Osteoblast (primary cell): ENCODE measurements at regions not wholly inside any gene's neighbourhood (a gene's known extent, or its start where the extent isn't known, plus 50 kb on each side); places are given as distances from the start of the nearest gene placed in this dataset.

Experiments
- DNase-seq: peaks from one replicate; pipeline ENCODE4 v3.0.0; 2011; ENCODE audit warnings: low spot score, mixed read lengths; ENCODE audit not compliant: insufficient read length; ENCODE audit errors: missing footprints
- H2AFZ ChIP-seq: 2 replicates; pipeline ENCODE4 v1.6.0; 2011; ENCODE audit warnings: mild to moderate bottlenecking, low read length
- H3K27ac ChIP-seq: 2 replicates; pipeline ENCODE4 v1.5.1; 2011; ENCODE audit warnings: mild to moderate bottlenecking, low read depth, low read length, moderate library complexity
- H3K27me3 ChIP-seq: 2 replicates; pipeline ENCODE4 v1.6.0; 2012; ENCODE audit warnings: mild to moderate bottlenecking, control low read depth, inconsistent platforms, low read length, moderate library complexity; ENCODE audit not compliant: insufficient read depth
- H3K36me3 ChIP-seq: 2 replicates; pipeline ENCODE4 v1.5.1; 2011; ENCODE audit warnings: mild to moderate bottlenecking, low read length, control low read depth, moderate library complexity; ENCODE audit not compliant: insufficient read depth
- H3K4me1 ChIP-seq: 2 replicates; pipeline ENCODE4 v1.5.1; 2011; ENCODE audit warnings: mild to moderate bottlenecking, low read length, control low read depth, moderate library complexity; ENCODE audit not compliant: insufficient read depth
- H3K4me2 ChIP-seq: 2 replicates; pipeline ENCODE4 v1.6.0; 2011; ENCODE audit warnings: mild to moderate bottlenecking, low read length; ENCODE audit not compliant: insufficient read depth
- H3K4me3 ChIP-seq: fragments of 200-600 bp; sonication (generic); 3 replicates; pipeline ENCODE4 v1.5.1; 2012; ENCODE audit warnings: mild to moderate bottlenecking, low read length, inconsistent platforms; ENCODE audit not compliant: insufficient read depth
- H3K79me2 ChIP-seq: 2 replicates; pipeline ENCODE4 v1.6.0; 2012; ENCODE audit warnings: mild to moderate bottlenecking, low read length, control low read depth, inconsistent platforms; ENCODE audit not compliant: insufficient read depth
- H3K9me3 ChIP-seq: 2 replicates; pipeline ENCODE4 v1.5.1; 2011; ENCODE audit warnings: low read depth, low read length, control low read depth
- H4K20me1 ChIP-seq: 2 replicates; pipeline ENCODE4 v1.6.0; 2012; ENCODE audit warnings: mild to moderate bottlenecking, low read length, control low read depth; ENCODE audit not compliant: insufficient read depth
- CTCF ChIP-seq: IDR thresholded peaks from 2 replicates; pipeline ENCODE4 v1.5.1; 2011; ENCODE audit warnings: mild to moderate bottlenecking, low read depth, low read length, moderate library complexity; ENCODE audit errors: extremely low read depth

- Histone ChIP-seq H3K4me1 (no peaks in the 10 kb centered on the region), H3K27ac (no peak overlapping the region), H3K79me2 (no peaks in the 10 kb centered on the region), H3K4me3 (no peak overlapping the region), H3K27me3 (no peaks in the 10 kb centered on the region), H4K20me1 (no peaks in the 10 kb centered on the region), H3K36me3 (no peaks in the 10 kb centered on the region), H3K4me2 (no peak overlapping the region), H3K9me3 (no peaks in the 10 kb centered on the region), H2AFZ (no peak overlapping the region)
- TF ChIP-seq CTCF: no peak
- no peak for DNase-seq
Observed at GRCh38 chr9:27668280-27668679, 95.0 kb upstream of the C9orf72 start.

- Histone ChIP-seq H3K9me3 (no peaks in the 10 kb centered on the region), H4K20me1 (no peaks in the 10 kb centered on the region), H2AFZ (no peak overlapping the region), H3K4me2 (no peak overlapping the region), H3K27me3 (no peaks in the 10 kb centered on the region), H3K4me1 (no peaks in the 10 kb centered on the region), H3K79me2 (no peaks in the 10 kb centered on the region), H3K27ac (no peak overlapping the region), H3K4me3 (no peak overlapping the region), H3K36me3 (no peaks in the 10 kb centered on the region)
- no peak for TF ChIP-seq CTCF
- no peak for DNase-seq
Observed at GRCh38 chr9:27671636-27672035, 98.4 kb upstream of the C9orf72 start.

- TF ChIP-seq CTCF: no peak
- Histone ChIP-seq H2AFZ (no peak overlapping the region), H3K36me3 (no peaks in the 10 kb centered on the region), H4K20me1 (no peaks in the 10 kb centered on the region), H3K9me3 (no peaks in the 10 kb centered on the region), H3K27ac (no peak overlapping the region), H3K27me3 (no peaks in the 10 kb centered on the region), H3K4me1 (no peaks in the 10 kb centered on the region), H3K4me3 (no peak overlapping the region), H3K79me2 (no peaks in the 10 kb centered on the region), H3K4me2 (no peak overlapping the region)
- no peak for DNase-seq
Observed at GRCh38 chr9:27672718-27673117, 99.4 kb upstream of the C9orf72 start.

GRCh38 chr9:27673641-27674040, 100.4 kb upstream of the C9orf72 start:
- Histone ChIP-seq H3K36me3 (no peaks in the 10 kb centered on the region), H3K4me2 (no peak overlapping the region), H3K4me3 (no peak overlapping the region), H3K27ac (no peak overlapping the region), H2AFZ (no peak overlapping the region), H3K27me3 (no peaks in the 10 kb centered on the region), H3K9me3 (no peaks in the 10 kb centered on the region), H4K20me1 (no peaks in the 10 kb centered on the region), H3K79me2 (no peaks in the 10 kb centered on the region), H3K4me1 (no peaks in the 10 kb centered on the region)
- no peak for DNase-seq
- no peak for TF ChIP-seq CTCF
